GM19238 (cell line): ENCODE measurements at regions not wholly inside any gene's neighbourhood (a gene's known extent, or its start where the extent isn't known, plus 50 kb on each side); places are given as distances from the start of the nearest gene placed in this dataset.
"Not testable (repeated sequence)": the region's sequence is repeated elsewhere in the genome, so short reads cannot be mapped to it uniquely, and the experiment has no call there.

Experiments
- DNase-seq: peaks from one replicate; pipeline ENCODE4 v3.0.0; 2011; ENCODE audit warnings: low spot score; ENCODE audit not compliant: insufficient read length

DNA sequence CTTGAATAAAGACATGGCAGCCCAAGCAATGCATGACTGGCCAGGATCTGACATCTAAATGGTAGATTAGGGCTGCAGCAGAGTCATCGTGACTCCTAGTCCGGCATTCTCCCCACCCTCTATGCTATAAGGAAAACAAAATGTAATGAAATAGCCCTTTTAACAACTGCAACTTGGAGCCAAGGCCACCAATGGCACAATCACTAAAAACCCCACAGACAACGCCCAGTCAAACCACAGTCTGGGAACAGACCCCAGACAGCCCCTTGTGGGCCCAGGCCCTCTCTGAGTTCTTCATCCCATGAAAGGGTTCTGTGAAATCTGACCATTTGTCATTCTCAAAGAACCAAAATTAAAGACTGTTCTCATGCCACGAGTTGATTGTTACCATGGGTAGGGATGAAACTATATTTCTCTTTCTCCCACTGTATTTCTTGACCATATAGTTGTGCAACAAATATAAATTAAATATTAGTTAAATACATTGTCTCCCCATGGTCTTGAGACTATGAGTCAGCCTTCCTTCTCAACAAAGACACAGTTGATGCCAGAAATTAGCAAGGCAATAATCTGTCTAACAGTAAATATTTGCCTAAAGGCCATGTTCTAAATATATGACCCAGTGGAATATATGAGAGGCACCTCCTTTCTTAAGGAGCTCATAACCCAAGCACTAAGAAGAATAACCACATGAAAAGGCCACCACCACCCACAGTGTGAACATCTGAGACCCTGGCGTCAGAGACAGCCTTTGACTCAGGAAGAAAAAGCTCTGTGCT lies 85.6 kb upstream of the SSTR4 start:
- DNase-seq: no peak

DNA sequence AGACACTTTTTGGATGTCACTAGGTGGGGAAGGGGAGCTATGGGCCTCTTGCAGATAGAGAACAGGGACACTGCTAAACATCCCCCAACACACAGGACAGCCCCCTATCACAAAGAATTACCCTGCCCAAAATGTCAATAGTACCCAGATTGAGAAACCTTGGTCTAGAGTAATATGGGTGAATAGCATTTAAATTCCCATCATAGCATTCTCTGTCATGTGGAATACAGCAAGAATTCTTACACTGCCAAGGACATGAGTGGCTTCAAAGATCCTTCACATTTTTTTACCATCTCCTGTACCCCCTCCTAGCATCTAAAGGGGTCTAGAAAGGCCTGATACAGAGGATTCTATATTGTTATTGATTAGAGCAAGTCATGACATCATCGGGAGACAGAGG lies 83.1 kb upstream of the SSTR4 start:
- no peak for DNase-seq

- no peak for DNase-seq
Measured at GRCh38 chr20:22954661-22955060, 80.5 kb upstream of the SSTR4 start.

DNA sequence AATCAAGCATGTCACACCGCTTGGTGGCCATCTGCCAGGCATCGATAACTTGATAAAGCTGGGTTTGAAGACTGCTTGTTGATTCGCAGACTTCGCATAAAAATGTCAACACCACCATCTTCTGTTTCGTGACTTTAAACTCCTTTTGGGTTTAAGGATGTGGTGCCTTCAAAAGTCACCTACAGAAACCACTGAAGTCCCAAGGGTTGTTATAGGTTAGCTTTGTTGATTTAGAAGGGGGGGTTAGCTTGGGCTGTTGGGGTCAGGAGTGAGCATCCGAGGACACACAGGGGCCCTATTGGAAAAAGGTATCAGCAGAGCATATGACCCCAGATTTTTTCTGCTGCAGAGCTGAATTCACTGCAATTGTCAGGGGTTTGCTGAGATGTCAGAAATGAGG lies 76.7 kb upstream of the SSTR4 start:
- DNase-seq: no peak

- DNase-seq: no peak
Measured at GRCh38 chr20:22962567-22963439, 72.3 kb upstream of the SSTR4 start.

DNA sequence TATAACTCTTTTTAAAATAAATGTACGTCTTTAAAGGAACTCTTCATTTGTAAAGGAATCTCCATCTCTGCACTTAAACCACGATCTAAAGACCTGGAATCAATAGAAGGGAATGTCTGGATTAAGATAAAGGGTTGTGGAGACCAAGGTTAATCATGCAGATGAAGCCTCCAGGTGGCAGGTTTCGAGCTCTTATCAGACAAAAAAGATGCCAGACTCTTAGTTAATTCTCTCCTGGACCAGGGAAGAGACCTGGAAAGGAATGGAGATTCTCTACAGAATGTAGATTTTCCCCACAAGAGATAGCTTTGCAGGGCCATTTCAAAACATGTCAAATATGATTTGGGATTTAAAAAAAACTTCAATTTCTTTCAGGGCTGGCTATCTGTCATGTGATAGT lies 71.5 kb upstream of the SSTR4 start:
- no peak for DNase-seq

- no peak for DNase-seq
Measured at GRCh38 chr20:22966787-22967464, 68.2 kb upstream of the SSTR4 start.

DNA sequence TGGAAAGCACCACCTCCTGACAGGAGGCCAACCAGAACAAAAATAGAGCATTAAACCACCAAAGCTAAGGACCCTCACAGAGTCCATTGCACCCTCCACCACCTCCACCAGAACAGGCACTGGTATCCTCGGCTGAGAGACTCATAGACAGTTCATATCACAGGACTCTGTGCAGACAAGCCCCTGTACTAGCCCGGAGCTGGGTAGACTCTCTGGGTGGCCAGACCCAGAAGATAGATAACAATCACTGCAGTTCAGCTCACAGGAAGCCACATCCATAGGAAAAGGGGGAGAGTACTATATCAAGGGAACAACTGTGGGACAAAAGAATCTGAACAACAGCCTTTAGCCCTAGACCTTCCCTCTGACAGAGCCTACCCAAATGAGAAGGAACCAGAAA lies 67.4 kb upstream of the SSTR4 start:
- not testable (repeated sequence) for DNase-seq

GRCh38 chr20:22969031-22969430 lies 66.1 kb upstream of the SSTR4 start:
- not testable (repeated sequence) for DNase-seq

- not testable (repeated sequence) for DNase-seq
Measured at GRCh38 chr20:22971077-22971476, 64.0 kb upstream of the SSTR4 start.

GRCh38 chr20:22974354-22974753 lies 60.8 kb upstream of the SSTR4 start:
- DNase-seq: no peak

DNA sequence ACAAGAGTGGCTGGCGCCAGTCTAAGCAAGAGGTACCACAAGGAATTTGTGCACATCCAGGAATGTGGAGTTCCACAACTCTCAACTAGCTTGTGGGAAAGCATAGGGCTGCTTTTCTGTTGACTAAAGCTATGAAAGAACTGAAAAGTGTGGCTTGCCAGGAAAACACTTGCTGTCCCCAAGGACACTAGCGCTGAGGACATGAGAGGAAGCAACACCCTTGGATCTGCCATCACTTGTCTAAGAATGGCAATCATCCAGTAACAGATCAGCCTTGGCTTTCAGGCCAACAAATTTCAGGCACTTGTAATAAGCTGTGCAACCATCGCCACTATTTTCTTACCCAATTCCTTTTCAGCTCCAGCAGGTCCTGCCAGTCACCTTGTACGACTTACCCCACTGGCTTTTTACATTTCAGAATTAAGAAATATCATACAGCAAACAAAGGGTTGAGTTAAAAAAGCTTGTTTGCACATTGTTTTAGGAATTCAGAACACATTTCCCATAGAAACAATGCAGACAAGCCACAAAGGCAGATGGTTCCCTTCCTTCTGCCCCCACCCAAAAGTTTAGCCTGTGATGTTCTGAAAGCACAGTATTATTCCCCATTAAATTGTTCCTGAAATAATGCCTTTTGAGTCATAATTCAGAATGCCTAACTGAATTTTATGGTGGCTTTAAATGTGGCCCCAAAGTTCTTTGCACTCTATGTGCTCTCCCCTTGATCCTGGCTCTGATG lies 57.9 kb upstream of the SSTR4 start:
- DNase-seq: no peak

DNA sequence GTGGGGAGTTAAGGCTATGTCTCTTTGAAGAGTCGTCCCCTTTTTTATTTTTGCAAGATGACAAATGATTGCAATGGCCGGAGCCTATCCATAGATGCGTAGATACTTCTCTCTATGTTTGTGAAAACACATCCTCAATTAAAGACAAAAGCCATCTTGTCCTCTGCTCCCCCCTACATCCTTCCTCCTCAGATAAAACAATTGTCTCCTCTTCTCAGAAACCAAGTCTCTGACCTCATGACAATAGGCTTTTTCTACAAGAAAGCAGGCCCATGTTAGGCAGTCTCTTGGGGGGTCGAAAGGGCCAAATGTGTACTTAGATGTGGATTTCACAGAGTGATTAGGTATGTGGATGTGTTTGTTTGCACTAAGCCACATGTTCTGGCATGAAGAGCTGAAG lies 51.1 kb upstream of the SSTR4 start:
- DNase-seq: no peak

- DNase-seq: no peak
Measured at GRCh38 chr20:22984606-22985005, 50.5 kb upstream of the SSTR4 start.

DNA sequence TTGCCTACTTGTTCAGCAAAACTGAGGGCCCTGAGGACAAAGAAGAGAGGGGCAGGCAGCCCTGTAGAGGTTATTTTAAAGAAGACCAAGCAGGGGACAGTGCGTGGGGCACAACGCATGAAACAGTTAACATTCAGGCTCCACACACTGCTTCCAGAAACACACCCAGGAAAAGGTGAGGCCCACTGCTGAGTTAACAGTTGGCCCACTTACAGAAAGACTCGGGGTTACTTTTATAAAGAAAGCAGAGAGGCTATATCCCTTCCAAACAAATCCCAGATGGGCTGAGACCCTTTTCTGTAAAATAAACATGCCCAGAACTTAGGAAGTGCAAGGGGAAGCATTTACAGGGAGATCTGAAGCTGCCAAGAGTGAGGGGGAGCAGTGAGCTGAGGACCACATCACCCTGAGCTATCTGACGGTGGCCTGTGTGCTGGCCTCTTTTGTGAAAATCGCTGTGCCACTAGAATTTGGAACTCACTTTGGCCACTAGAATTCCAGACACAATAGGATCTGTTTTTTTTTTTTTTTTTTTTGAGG lies 49.8 kb upstream of the SSTR4 start:
- no peak for DNase-seq
